Fibroblast of the aortic adventitia (primary cell): ENCODE measurements at regions not wholly inside any gene's neighbourhood (a gene's known extent, or its start where the extent isn't known, plus 50 kb on each side); places are given as distances from the start of the nearest gene placed in this dataset.
"Not testable (repeated sequence)": the region's sequence is repeated elsewhere in the genome, so short reads cannot be mapped to it uniquely, and the experiment has no call there.

ENCODE experiments used
- DNase-seq: peaks from one replicate; pipeline ENCODE4 v3.0.0-alpha.2; 2010; ENCODE audit warnings: low read depth
- H3K4me3 ChIP-seq: 2 replicates; pipeline ENCODE4 v1.5.1; 2011; ENCODE audit warnings: low read depth, mild to moderate bottlenecking, control low read depth, low read length, moderate library complexity
- CTCF ChIP-seq: IDR thresholded peaks from 2 replicates; pipeline ENCODE4 v1.5.1; 2011; ENCODE audit warnings: mild to moderate bottlenecking, low read length, control low read depth, inconsistent platforms; ENCODE audit not compliant: insufficient read depth

GRCh38 chr1:188735567-188735966 lies 1742.1 kb downstream of the BRINP3 start:
- H3K4me3 ChIP-seq: no peak overlapping the region
- DNase-seq: no peak
- TF ChIP-seq CTCF: no peak

GRCh38 chr1:188749275-188749674 lies 1728.4 kb downstream of the BRINP3 start:
- not testable (repeated sequence) for H3K4me3 ChIP-seq, DNase-seq

DNA sequence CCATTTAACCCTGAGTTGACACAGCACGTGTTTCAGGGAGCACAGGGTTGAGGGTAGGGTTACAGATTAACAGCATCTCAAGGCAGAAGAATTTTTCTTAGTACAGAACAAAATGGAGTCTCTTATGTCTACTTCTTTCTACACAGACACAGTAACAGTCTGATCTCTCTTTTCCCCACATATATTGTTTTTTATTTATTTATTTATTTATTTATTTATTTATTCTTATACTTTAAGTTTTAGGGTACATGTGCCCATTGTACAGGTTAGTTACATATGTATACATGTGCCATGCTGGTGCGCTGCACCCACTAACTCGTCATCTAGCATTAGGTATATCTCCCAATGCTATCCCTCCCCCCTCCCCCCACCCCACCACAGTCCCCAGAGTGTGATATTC lies 1725.6 kb downstream of the BRINP3 start:
- not testable (repeated sequence) for DNase-seq, H3K4me3 ChIP-seq

GRCh38 chr1:188757747-188758146 lies 1719.9 kb downstream of the BRINP3 start:
- H3K4me3 ChIP-seq, DNase-seq: not testable (repeated sequence)

- no peak for DNase-seq
- TF ChIP-seq CTCF: no peak
- no peak overlapping the region for H3K4me3 ChIP-seq
Observed at GRCh38 chr1:188761226-188761625, 1716.4 kb downstream of the BRINP3 start.

- H3K4me3 ChIP-seq: no peak overlapping the region
- no peak for TF ChIP-seq CTCF
- no peak for DNase-seq
Observed at GRCh38 chr1:188762166-188762743, 1715.4 kb downstream of the BRINP3 start.

DNA sequence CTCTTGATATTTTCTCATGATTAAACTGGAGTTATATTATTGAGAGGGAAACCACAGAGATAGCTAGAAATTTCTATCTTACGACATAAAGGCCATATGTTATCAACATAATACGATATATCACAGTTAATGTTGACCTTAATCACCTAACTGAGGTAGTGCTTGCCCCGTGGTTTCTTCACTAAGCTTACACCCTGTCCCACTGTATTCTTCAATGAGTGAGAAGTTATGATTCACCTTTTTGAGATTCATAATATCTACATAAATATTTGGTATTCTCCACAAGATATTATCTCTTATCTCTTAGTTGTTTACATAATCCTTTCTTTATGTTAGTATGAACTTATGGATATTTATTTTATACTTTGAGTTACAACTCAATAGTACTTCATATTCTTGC lies 1714.1 kb downstream of the BRINP3 start:
- TF ChIP-seq CTCF: no peak
- no peak overlapping the region for H3K4me3 ChIP-seq
- no peak for DNase-seq

DNA sequence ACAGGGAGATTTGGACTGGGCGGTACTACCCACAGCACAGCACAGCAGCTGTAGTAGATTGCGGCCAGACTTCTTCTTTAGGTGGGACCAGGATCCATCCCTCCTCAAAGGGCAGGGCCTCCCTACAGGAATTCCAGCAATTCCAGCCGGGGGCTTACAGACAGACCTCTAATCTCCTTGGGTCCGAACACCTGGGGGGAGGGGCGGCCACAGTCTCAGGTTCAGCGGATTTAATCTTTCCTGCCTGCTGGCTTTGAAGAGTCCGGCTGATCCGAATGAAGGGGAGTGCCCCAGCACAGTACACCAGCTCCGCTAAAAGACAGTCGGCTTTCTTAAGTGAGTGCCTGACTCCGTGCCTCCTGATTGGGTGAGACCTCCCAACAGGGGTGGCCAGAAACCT lies 1708.5 kb downstream of the BRINP3 start:
- TF ChIP-seq CTCF: no peak
- no peak overlapping the region for H3K4me3 ChIP-seq
- DNase-seq: no peak

DNA sequence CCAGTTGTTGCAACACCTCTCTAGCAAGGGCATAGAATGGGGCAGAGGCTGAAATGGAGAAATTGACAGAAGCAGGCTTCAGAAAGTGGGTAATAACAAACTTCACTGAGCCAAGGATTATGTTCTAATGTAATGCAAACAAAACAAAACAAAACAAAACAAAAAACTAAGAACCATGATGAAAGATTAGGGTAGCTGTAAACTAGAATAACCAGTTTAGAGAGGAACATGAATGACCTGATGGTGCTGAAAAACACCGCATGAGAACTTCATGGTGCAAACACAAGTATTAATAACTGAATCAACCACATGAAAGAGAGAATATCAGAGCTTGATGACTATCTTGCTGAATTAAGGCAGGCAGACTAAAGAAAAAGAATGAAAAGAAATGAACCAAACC lies 1707.7 kb downstream of the BRINP3 start:
- no peak for TF ChIP-seq CTCF
- no peak overlapping the region for H3K4me3 ChIP-seq
- no peak for DNase-seq
